Cardiac muscle cell (in vitro differentiated cells and primary cell): ENCODE measurements at regions not wholly inside any gene's neighbourhood (a gene's known extent, or its start where the extent isn't known, plus 50 kb on each side); places are given as distances from the start of the nearest gene placed in this dataset.

ENCODE experiments used
- DNase-seq, 2 donors: peaks; one replicate each; pipeline versions ENCODE4 v3.0.0 to v3.0.0-alpha.2; 2010 to 2017; ENCODE audit warnings: low read depth in 1 of 2, low spot score in 1 of 2
- H3K27ac ChIP-seq: fragments of 200-600 bp; sonication (generic); 2 replicates; pipeline ENCODE4 v1.5.1; 2016
- H3K27me3 ChIP-seq: fragments of 200-600 bp; sonication (generic); 2 replicates; pipeline ENCODE4 v1.6.0; 2016; ENCODE audit warnings: control low read depth
- H3K36me3 ChIP-seq: fragments of 200-600 bp; sonication (generic); 2 replicates; pipeline ENCODE4 v1.5.1; 2016; ENCODE audit warnings: control low read depth
- H3K4me1 ChIP-seq: fragments of 200-600 bp; sonication (generic); 2 replicates; pipeline ENCODE4 v1.8.1; 2017; ENCODE audit warnings: low read depth, mild to moderate bottlenecking, mixed run types
- H3K4me3 ChIP-seq: fragments of 200-600 bp; sonication (generic); 2 replicates; pipeline ENCODE4 v1.5.1; 2016; ENCODE audit warnings: mild to moderate bottlenecking
- H3K9me3 ChIP-seq: fragments of 200-600 bp; sonication (generic); 2 replicates; pipeline ENCODE4 v1.5.1; 2017; ENCODE audit warnings: low read depth, mild to moderate bottlenecking, control low read depth
- CTCF ChIP-seq: IDR thresholded peaks from 2 replicates; pipeline ENCODE4 v1.5.1; 2012; ENCODE audit warnings: low read depth, mild to moderate bottlenecking, low read length

DNA sequence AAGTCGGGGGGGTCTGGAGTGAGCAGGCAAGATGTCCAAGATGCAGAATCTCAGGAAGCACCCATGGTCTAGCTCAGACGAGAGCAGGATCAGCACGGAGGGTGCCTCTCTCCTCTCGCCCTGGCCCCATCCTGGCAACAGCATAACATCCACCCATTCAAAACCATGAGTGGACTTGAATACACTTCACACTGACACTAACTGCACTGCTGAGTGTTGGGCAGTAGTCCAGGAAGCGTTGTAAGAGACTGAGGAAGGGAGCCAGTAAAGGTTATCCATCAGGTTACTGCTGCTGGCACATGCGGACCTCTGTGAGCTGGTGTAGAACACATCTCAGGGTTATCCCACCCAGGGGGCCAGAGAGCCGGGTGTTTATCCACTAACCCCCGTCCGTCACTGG is 131.0 kb upstream of the TOPAZ1 start:
- peaks cover 82% of the 10 kb centered on the region for H3K27me3 ChIP-seq
- no peaks in the 10 kb centered on the region for H3K9me3 ChIP-seq
- no peak for TF ChIP-seq CTCF
- no peaks in the 10 kb centered on the region for H3K36me3 ChIP-seq
- H3K4me3 ChIP-seq, result no peak overlapping the region
- DNase-seq, result no peak
- no peaks in the 10 kb centered on the region for H3K4me1 ChIP-seq
- no peak overlapping the region for H3K27ac ChIP-seq

- peaks cover 82% of the 10 kb centered on the region for H3K27me3 ChIP-seq
- no peak for TF ChIP-seq CTCF
- no peaks in the 10 kb centered on the region for H3K4me1 ChIP-seq
- no peak overlapping the region for H3K4me3 ChIP-seq
- no peak for DNase-seq
- no peaks in the 10 kb centered on the region for H3K9me3 ChIP-seq
- H3K27ac ChIP-seq, result no peak overlapping the region
- no peaks in the 10 kb centered on the region for H3K36me3 ChIP-seq
Observed at GRCh38 chr3:44111482-44111881, 130.2 kb upstream of the TOPAZ1 start.

GRCh38 chr3:44114142-44114541 is 127.5 kb upstream of the TOPAZ1 start:
- peak; percentile 34 to 61 for DNase-seq
- TF ChIP-seq CTCF, result peak; percentile 46

GRCh38 chr3:44117239-44117638 is 124.4 kb upstream of the TOPAZ1 start:
- Histone ChIP-seq H3K4me1 (no peaks in the 10 kb centered on the region), H3K27ac (no peak overlapping the region), H3K4me3 (no peak overlapping the region), H3K9me3 (no peaks in the 10 kb centered on the region), H3K27me3 (peaks cover 85% of the 10 kb centered on the region), H3K36me3 (no peaks in the 10 kb centered on the region)
- TF ChIP-seq CTCF, result no peak
- DNase-seq, result no peak

More at GRCh38 chr3:44114142-44114541, 127.5 kb upstream of the TOPAZ1 start:
- H3K9me3 ChIP-seq, result no peaks in the 10 kb centered on the region
- H3K4me1 ChIP-seq, result no peaks in the 10 kb centered on the region
- H3K27me3 ChIP-seq, result peaks cover 82% of the 10 kb centered on the region
- H3K27ac ChIP-seq, result no peak overlapping the region
- no peaks in the 10 kb centered on the region for H3K36me3 ChIP-seq
- H3K4me3 ChIP-seq, result no peak overlapping the region

DNA sequence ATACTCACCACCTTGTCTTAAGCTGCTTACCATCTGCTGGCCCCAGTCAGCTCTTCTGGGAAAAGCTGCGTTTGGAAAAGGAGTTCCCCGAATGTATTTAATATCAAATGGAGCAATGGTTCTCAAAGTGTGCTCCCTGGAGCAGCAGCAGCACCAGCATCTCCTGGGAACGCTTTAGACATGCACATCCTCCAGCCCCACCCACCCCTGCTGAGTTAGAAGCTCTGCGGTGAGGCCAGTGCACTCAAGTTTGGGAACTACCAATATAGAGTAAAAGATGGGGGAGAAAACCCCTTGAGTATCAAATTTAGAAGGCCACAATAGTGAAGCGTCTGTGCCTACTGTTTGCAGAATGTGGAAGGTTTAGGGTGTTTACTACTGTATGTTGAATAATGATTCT is 124.0 kb upstream of the TOPAZ1 start:
- no peak for TF ChIP-seq CTCF
- H3K27ac ChIP-seq, result no peak overlapping the region
- H3K9me3 ChIP-seq, result no peaks in the 10 kb centered on the region
- H3K4me3 ChIP-seq, result no peak overlapping the region
- H3K4me1 ChIP-seq, result no peaks in the 10 kb centered on the region
- no peaks in the 10 kb centered on the region for H3K36me3 ChIP-seq
- DNase-seq, result no peak
- H3K27me3 ChIP-seq, result peaks cover 90% of the 10 kb centered on the region
